GM18505 (cell line): ENCODE measurements at regions not wholly inside any gene's neighbourhood (a gene's known extent, or its start where the extent isn't known, plus 50 kb on each side); places are given as distances from the start of the nearest gene placed in this dataset.

Experiments used
- ATAC-seq: cut with Tn5 transposase; IDR thresholded peaks from one replicate; pipeline ENCODE4 v1.9.1; 2021; ENCODE audit not compliant: unreplicated experiment
- POLR2A ChIP-seq: IDR thresholded peaks from 4 replicates; pipeline ENCODE4 v1.6.1; 2011; ENCODE audit warnings: borderline replicate concordance; ENCODE audit not compliant: insufficient read depth, insufficient read length; ENCODE audit errors: extremely low read depth

GRCh38 chr13:105121221-105121620 lies 1414.2 kb downstream of the EFNB2 start:
- no peak for ATAC-seq
- no peak for TF ChIP-seq POLR2A

- TF ChIP-seq POLR2A, result no peak
- no peak for ATAC-seq
Measured at GRCh38 chr13:105118426-105118985, 1417.0 kb downstream of the EFNB2 start.

DNA sequence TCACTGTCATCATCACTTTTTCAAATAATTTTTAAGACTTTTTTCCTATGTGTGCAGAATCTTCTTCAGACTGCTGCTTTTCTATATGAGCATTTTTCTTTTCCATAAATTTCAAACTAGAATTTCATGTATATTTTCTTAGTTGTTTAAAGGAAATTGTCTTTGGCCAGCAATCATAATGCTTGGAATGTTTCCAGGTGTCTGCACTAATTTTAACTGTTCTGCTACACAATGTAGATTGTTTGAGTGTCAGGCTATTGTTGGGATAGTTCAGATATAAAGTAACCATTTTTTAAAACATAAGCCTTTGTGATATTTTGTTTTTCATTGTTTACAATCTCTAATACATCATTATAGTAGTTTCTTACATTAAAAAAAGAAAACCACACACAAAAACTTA lies 1418.5 kb downstream of the EFNB2 start:
- no peak for TF ChIP-seq POLR2A
- no peak for ATAC-seq

DNA sequence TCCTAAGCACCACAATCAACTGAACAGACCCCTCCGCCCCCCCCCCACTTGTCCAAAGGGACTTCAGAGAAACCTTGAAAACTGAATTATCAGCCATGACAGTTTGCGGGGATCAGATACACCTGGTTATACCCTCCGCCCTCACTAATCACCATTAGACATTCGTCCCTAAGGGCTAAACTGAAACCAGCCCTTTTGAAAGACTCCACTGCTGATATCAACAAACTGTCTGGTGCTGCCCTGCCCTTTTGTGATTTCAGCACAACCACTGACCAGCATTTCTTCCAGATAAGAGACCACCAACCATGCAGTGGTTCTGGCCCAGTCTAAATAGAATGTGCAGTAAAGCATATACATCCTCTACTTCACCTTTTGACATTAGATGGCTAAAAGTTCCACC lies 1422.9 kb downstream of the EFNB2 start:
- no peak for TF ChIP-seq POLR2A
- ATAC-seq, result no peak

GRCh38 chr13:105107781-105108180 lies 1427.7 kb downstream of the EFNB2 start:
- ATAC-seq, result no peak
- no peak for TF ChIP-seq POLR2A

DNA sequence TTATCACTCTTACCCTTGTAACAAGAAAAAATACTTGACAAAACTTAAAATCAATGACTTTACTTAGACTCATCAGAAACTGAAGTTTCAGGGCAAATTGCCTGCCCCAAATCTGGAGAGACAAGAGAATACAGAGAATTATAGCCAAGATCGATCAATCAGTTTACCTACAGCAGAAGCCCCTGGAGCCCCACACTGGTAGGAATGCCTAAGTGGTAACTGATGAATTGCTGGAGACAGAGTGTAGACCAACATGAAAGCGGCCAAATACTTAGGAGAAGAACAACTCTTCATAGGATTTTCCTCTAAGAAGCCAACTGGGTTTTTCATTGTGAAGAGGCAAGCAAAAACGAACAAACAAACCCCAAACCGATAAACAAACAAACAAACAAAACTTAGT lies 1430.0 kb downstream of the EFNB2 start:
- no peak for ATAC-seq
- no peak for TF ChIP-seq POLR2A

DNA sequence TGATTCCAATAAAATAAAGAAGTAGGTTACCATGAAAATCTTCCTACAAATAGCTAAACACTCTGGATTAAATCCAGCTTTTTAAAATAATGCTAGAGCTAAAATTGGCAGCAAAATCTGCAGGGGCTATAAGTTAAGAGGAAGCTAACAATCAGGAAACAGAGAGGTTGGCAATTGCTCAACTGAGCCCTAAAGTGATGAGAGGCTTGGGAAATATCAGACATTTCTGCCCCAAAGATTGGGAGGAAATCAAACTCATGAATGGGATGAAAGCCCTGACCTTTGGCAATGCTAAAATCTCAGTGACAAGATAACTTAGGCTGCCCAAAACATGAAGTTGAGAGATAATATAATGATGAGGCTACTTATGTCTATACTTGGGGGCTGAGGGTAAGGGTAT lies 1437.9 kb downstream of the EFNB2 start:
- no peak for ATAC-seq
- TF ChIP-seq POLR2A, result no peak

GRCh38 chr13:105089858-105090643 lies 1445.4 kb downstream of the EFNB2 start:
- no peak for TF ChIP-seq POLR2A
- no peak for ATAC-seq

DNA sequence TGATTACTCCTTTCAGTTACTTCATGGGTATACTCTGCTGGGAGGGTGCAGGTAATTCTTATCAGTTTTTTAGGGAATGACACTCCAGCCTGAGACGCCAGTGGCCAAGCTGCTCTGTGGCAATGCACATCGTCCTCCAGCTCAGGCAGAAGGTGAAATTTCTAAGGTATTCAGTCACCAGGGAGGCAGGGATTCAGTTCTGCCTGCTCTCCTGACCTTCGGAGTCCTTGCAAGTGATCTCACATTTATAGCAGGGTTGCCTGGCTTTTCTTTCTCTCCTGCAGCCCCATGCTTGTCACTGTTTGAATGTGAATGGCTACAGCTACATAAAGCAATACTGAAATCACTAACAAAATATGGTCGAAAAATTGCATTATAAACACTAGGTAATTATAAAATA lies 1447.5 kb downstream of the EFNB2 start:
- no peak for TF ChIP-seq POLR2A
- no peak for ATAC-seq

DNA sequence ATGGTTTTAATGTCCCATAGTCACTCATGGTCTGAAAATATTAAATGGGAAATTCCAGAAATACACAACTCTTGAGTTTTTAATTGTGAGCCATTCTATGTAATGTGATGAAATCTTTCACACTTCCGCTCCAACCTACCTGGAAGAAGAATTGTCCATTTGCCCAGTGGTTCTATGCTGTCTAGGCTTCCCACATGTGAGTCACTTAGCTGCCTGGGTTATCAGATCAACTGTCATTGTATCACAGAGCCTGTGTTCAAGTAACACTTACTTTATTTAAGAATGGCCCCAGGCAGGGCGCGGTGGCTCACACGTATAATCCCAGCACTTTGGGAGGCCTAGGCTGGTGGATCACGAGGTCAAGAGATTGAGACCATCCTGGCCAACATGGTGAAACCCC lies 1450.5 kb downstream of the EFNB2 start:
- no peak for TF ChIP-seq POLR2A
- no peak for ATAC-seq

- no peak for ATAC-seq
Measured at GRCh38 chr13:105083992-105084391, 1451.5 kb downstream of the EFNB2 start.

DNA sequence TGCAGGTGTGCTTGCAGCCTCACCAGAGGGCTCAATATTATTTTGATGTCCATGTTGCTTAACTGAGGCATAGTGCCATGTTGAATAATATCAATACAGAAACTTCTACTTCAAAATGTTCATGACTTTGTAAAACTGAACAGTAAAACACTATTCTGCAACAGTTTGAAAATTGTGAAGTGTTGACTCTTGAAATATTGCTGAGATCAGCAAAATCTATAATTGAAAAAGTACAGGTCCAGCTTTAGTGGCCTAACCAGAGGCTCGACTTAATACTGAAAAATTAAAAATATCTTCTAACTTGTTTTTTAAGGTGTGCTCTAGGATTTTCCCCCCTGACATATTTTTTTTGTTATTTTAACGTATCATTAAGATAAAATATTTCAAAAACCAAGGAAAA lies 1460.7 kb downstream of the EFNB2 start:
- no peak for TF ChIP-seq POLR2A
- no peak for ATAC-seq

More at GRCh38 chr13:105083992-105084391, 1451.5 kb downstream of the EFNB2 start:
- TF ChIP-seq POLR2A, result no peak

GRCh38 chr13:105073041-105073440 lies 1462.4 kb downstream of the EFNB2 start:
- no peak for ATAC-seq

DNA sequence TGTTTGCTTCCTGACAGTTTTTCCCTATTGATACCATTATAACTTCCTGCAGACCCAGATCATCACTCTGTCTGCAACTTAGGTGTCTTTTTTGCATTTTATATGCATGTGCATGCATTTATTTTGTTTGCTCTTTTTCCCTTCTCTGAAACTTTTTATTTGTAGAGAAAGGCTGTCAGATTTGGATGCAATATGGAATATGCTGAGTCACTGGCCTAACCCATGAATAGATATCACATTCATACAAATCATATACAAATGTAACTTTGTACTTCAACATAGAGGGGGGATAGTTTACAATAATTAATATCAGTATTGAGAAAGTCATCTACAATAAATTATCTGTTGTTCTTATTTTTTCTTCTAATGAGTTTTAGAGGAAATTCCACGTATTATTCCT lies 1465.0 kb downstream of the EFNB2 start:
- no peak for ATAC-seq
- no peak for TF ChIP-seq POLR2A

More at GRCh38 chr13:105073041-105073440, 1462.4 kb downstream of the EFNB2 start:
- no peak for TF ChIP-seq POLR2A
